Mesendoderm (in vitro differentiated cells): ENCODE measurements at regions not wholly inside any gene's neighbourhood (a gene's known extent, or its start where the extent isn't known, plus 50 kb on each side); places are given as distances from the start of the nearest gene placed in this dataset.

Experiments
- DNase-seq: peaks from one replicate; pipeline ENCODE4 v3.0.0; 2013
- H2AK5ac ChIP-seq: 2 replicates; pipeline ENCODE4 v1.6.1; 2013; ENCODE audit warnings: low read length, inconsistent platforms
- H2BK120ac ChIP-seq: 2 replicates; pipeline ENCODE4 v1.6.1; 2013; ENCODE audit warnings: low read depth, mild to moderate bottlenecking, low read length, moderate library complexity, mixed read lengths
- H2BK15ac ChIP-seq: replicated peaks from 2 replicates; pipeline ENCODE4 v1.6.1; 2013; ENCODE audit warnings: low read depth, mild to moderate bottlenecking, moderate library complexity
- H2BK5ac ChIP-seq: 2 replicates; pipeline ENCODE4 v1.6.1; 2013; ENCODE audit warnings: low read length, inconsistent platforms
- H3K18ac ChIP-seq: 2 replicates; pipeline ENCODE4 v1.6.1; 2013; ENCODE audit warnings: mild to moderate bottlenecking, low read length, mixed read lengths
- H3K23ac ChIP-seq: one replicate; pipeline ENCODE4 v1.6.1; 2013; ENCODE audit warnings: low read length
- H3K27ac ChIP-seq: 2 replicates; pipeline ENCODE4 v1.5.1; 2013; ENCODE audit warnings: low read depth, mild to moderate bottlenecking, inconsistent platforms, low read length, moderate library complexity
- H3K27me3 ChIP-seq: 2 replicates; pipeline ENCODE4 v1.6.1; 2013; ENCODE audit warnings: low read length, control low read depth, mild to moderate bottlenecking, inconsistent platforms; ENCODE audit not compliant: insufficient read depth, poor library complexity
- H3K36me3 ChIP-seq: 2 replicates; pipeline ENCODE4 v1.6.1; 2013; ENCODE audit warnings: low read length, inconsistent platforms; ENCODE audit not compliant: control insufficient read depth, insufficient read depth
- H3K4ac ChIP-seq: one replicate; pipeline ENCODE4 v1.6.1; 2013; ENCODE audit warnings: low read depth, mild to moderate bottlenecking, low read length, moderate library complexity
- H3K4me1 ChIP-seq: 2 replicates; pipeline ENCODE4 v1.6.1; 2013; ENCODE audit warnings: low read depth, low read length, inconsistent platforms; ENCODE audit not compliant: control insufficient read depth
- H3K4me2 ChIP-seq: 2 replicates; pipeline ENCODE4 v1.6.1; 2013; ENCODE audit warnings: low read length
- H3K4me3 ChIP-seq: 2 replicates; pipeline ENCODE4 v1.5.1; 2013; ENCODE audit warnings: mild to moderate bottlenecking, low read length
- H3K56ac ChIP-seq: one replicate; pipeline ENCODE4 v1.6.1; 2013; ENCODE audit warnings: low read length
- H3K79me1 ChIP-seq: 2 replicates; pipeline ENCODE4 v1.6.1; 2013; ENCODE audit warnings: low read length, inconsistent platforms
- H3K79me2 ChIP-seq: 2 replicates; pipeline ENCODE4 v1.6.1; 2013; ENCODE audit warnings: mild to moderate bottlenecking, low read length; ENCODE audit not compliant: control insufficient read depth, insufficient read depth
- H3K9ac ChIP-seq: 2 replicates; pipeline ENCODE4 v1.6.1; 2013; ENCODE audit warnings: low read length, inconsistent platforms
- H4K5ac ChIP-seq: one replicate; pipeline ENCODE4 v1.6.1; 2013; ENCODE audit warnings: low read length
- H4K8ac ChIP-seq: one replicate; pipeline ENCODE4 v1.6.1; 2013; ENCODE audit warnings: low read depth, mild to moderate bottlenecking, control low read depth, low read length, moderate library complexity
- WGBS: extraction: QIAGEN DNeasy Blood & Tissue Kit; methylation state at CpG from one replicate; pipeline ENCODE4 v1.1.7; 2013; ENCODE audit warnings: low lambda C conversion rate, missing lambda C conversion rate; ENCODE audit not compliant: insufficient coverage; ENCODE audit errors: extremely low coverage; 5-methylcytosine and 5-hydroxymethylcytosine counted together

DNA sequence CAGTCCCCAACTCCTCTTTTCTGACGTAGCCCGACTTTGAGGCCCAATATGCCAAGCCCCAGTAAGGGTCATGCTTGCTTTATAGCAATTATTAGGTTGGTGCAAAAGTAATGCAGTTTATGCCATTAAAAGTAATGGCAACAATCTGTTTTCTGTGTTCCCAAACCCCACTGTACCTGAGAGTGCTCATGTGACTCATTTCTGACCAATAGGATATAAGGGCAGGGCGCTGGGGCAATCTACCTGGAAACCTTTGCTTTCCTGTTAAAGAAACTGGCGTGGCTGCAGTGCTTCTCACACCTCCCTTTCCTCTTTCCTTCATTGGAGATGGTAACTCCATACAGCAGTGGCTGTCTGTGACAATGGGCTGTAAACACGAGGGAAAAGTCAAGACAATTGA, 78.9 kb upstream of the MPPED2 start:
- no peak for DNase-seq
- Histone ChIP-seq H3K4me2 (no peak overlapping the region), H3K27me3 (no peaks in the 10 kb centered on the region), H3K79me2 (no peaks in the 10 kb centered on the region), H3K4me1 (no peaks in the 10 kb centered on the region), H2BK15ac (no peak overlapping the region), H3K4ac (no peak overlapping the region), H3K18ac (no peak overlapping the region), H3K9ac (no peak overlapping the region), H3K4me3 (no peak overlapping the region), H2BK120ac (no peak overlapping the region), H3K36me3 (no peaks in the 10 kb centered on the region), H3K79me1 (no peaks in the 10 kb centered on the region), H2BK5ac (no peak overlapping the region), H3K56ac (no peak overlapping the region), H4K8ac (no peak overlapping the region), H2AK5ac (no peak overlapping the region), H4K5ac (no peak overlapping the region), H3K27ac (no peak overlapping the region), H3K23ac (no peak overlapping the region)
- WGBS: no CpG with 5 or more reads among the region's 5 CpGs

DNA sequence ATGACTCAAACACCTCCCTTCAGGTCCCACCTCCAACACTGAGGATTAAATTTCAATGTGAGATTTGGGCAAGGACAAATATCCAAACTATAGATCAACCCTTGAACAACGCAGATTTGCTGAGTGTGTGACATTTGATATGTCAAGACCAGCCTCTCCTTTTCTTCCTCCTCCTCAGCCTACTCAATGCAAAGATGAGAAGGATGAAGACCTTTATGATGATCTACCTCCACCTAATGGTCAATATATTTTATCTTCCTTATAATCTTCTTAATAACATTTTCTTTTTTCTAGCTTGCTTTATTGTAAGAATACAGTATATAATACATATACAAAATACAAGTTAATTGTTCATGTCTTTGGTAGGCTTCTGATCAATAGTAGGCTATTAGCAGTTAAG, 67.5 kb upstream of the MPPED2 start:
- DNase-seq: no peak
- WGBS: no CpG with 5 or more reads among the region's 1 CpG
- Histone ChIP-seq H3K56ac (no peak overlapping the region), H3K18ac (no peak overlapping the region), H2BK15ac (no peak overlapping the region), H3K23ac (no peak overlapping the region), H4K5ac (no peak overlapping the region), H4K8ac (no peak overlapping the region), H2BK5ac (no peak overlapping the region), H2BK120ac (no peak overlapping the region), H3K79me2 (no peaks in the 10 kb centered on the region), H3K4me1 (no peaks in the 10 kb centered on the region), H3K27me3 (no peaks in the 10 kb centered on the region), H3K9ac (no peak overlapping the region), H3K4me3 (no peak overlapping the region), H3K4me2 (no peak overlapping the region), H2AK5ac (no peak overlapping the region), H3K4ac (no peak overlapping the region), H3K36me3 (no peaks in the 10 kb centered on the region), H3K27ac (no peak overlapping the region), H3K79me1 (no peaks in the 10 kb centered on the region)

DNA sequence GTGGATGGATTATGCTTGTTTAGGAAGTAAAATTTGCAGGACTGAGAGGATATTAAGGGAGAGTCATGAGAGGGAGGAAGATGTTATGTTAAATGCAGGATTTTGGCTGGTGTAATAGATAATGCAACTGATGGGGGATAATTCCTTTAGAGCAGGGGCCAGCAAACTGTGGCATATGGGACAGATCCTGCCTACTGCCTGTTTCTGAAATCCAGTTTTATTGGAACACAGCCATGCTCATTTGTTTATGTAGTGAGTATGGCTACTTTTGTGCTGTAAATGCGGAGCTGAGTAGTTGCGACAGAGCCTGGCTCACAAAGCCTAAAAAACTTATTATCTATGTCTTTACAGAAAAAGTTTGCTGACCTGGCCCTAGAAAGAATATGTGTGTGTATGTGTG, 66.6 kb upstream of the MPPED2 start:
- Histone ChIP-seq H3K18ac (no peak overlapping the region), H4K5ac (no peak overlapping the region), H3K36me3 (no peaks in the 10 kb centered on the region), H4K8ac (no peak overlapping the region), H3K79me2 (no peaks in the 10 kb centered on the region), H2AK5ac (no peak overlapping the region), H3K4me3 (no peak overlapping the region), H3K9ac (no peak overlapping the region), H2BK15ac (no peak overlapping the region), H3K4me1 (no peaks in the 10 kb centered on the region), H2BK120ac (no peak overlapping the region), H3K27ac (no peak overlapping the region), H3K56ac (no peak overlapping the region), H2BK5ac (no peak overlapping the region), H3K79me1 (no peaks in the 10 kb centered on the region), H3K27me3 (no peaks in the 10 kb centered on the region), H3K4me2 (no peak overlapping the region), H3K4ac (no peak overlapping the region), H3K23ac (no peak overlapping the region)
- no CpG with 5 or more reads among the region's 2 CpGs for WGBS
- no peak for DNase-seq

DNA sequence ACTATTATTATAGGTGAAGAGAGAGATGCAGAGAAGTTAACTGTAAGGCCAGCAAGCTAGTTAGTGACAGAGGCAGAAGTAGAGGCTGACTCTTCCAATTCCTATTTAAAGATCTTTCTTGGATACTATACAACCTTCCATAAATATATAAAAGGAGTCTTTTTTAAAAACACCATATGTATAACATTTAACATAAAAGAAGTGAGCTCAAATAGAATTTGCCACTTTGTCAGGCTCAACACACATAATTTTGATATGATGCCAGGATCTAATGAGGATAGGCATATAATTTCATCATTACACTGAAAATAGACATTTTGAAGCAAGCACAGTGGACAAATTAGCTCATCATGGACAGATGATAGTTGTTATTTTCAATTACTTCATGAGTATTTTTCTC, 64.1 kb upstream of the MPPED2 start:
- Histone ChIP-seq H3K79me1 (no peaks in the 10 kb centered on the region), H4K8ac (no peak overlapping the region), H3K9ac (no peak overlapping the region), H3K4me3 (no peak overlapping the region), H3K4me2 (no peak overlapping the region), H3K27ac (no peak overlapping the region), H3K36me3 (no peaks in the 10 kb centered on the region), H3K56ac (no peak overlapping the region), H3K79me2 (no peaks in the 10 kb centered on the region), H2BK120ac (no peak overlapping the region), H4K5ac (no peak overlapping the region), H2BK5ac (no peak overlapping the region), H2BK15ac (no peak overlapping the region), H3K18ac (no peak overlapping the region), H3K4ac (no peak overlapping the region), H3K23ac (no peak overlapping the region), H3K4me1 (no peaks in the 10 kb centered on the region), H2AK5ac (no peak overlapping the region), H3K27me3 (no peaks in the 10 kb centered on the region)
- no peak for DNase-seq
